Cardiac fibroblast (primary cell): ENCODE measurements at regions not wholly inside any gene's neighbourhood (a gene's known extent, or its start where the extent isn't known, plus 50 kb on each side); places are given as distances from the start of the nearest gene placed in this dataset.

Experiments
- DNase-seq, 2 donors: peaks; one replicate each; pipeline versions ENCODE4 v3.0.0 to v3.0.0-alpha.2; 2010; ENCODE audit warnings: low read depth in 2 of 2
- H3K4me3 ChIP-seq, 2 donors: replicated peaks in 1 of 2; 1 replicate in 1 of 2; 2 replicates in 1 of 2; pipeline ENCODE4 v1.5.1; 2011; ENCODE audit warnings: low read depth in 2 of 2, low read length in 2 of 2, mild to moderate bottlenecking in 2 of 2, moderate library complexity in 1 of 2
- TF ChIP-seq, protein P1 (sequence below): IDR thresholded peaks from one replicate; pipeline ENCODE4 v1.5.1; 2011; ENCODE audit warnings: low read depth, mild to moderate bottlenecking, low read length, inconsistent platforms

DNA sequence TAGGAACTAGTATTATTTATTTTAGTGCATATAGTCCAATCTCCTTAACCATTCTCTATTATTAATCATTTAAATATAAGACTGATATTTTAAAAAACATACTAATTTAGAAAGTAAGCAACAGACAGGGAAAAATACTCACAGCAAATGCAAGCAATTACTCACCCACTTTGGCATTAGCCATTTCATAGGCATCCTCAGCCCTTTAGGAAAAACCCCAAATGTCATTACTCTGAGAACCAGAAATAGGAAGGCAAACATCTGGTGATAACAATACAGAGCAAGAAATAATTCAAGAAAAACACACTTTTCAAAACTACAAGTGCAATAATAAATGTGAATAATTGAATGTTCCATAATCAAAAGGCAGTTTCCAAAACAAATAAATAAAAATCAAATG, 545.1 kb downstream of the PLPP3 start:
- peak; percentile 67 to 79 for DNase-seq
- no peak overlapping the region for H3K4me3 ChIP-seq
- TF ChIP-seq, protein P1, sequence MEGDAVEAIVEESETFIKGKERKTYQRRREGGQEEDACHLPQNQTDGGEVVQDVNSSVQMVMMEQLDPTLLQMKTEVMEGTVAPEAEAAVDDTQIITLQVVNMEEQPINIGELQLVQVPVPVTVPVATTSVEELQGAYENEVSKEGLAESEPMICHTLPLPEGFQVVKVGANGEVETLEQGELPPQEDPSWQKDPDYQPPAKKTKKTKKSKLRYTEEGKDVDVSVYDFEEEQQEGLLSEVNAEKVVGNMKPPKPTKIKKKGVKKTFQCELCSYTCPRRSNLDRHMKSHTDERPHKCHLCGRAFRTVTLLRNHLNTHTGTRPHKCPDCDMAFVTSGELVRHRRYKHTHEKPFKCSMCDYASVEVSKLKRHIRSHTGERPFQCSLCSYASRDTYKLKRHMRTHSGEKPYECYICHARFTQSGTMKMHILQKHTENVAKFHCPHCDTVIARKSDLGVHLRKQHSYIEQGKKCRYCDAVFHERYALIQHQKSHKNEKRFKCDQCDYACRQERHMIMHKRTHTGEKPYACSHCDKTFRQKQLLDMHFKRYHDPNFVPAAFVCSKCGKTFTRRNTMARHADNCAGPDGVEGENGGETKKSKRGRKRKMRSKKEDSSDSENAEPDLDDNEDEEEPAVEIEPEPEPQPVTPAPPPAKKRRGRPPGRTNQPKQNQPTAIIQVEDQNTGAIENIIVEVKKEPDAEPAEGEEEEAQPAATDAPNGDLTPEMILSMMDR = no peak

DNA sequence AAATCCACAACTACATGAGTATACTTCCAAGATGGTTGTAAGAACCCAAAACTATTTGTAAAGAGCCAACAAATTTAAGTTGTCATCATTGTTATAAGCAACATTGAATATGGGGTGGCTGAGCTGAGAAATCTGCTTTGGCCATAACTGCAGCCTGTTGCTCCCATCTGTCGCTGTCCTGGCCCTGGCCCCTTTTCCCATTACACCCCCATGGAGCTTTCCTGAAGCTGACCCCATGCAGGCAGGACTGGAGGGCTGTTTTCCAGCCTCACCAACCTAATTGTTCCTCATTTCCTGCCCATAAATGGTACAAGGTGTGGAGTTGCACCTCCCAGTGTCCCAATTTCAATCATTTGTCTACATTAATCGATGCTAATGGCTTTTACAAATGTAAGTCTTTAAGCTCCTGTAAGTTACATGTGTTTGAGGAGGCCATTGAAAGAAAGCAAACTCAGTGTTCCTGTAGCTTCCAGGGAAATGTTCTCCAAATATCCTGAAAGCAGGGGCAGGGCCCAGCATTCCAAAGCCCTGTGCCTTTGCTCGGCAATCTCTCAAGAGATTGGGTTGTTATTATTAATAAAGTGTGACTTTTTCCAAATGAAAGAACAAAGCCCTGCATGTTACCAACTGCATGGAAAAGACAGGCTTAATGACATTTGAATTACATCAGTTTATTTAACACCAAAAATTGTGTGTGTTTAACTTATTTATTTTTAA, 545.9 kb downstream of the PLPP3 start:
- no peak for DNase-seq
- TF ChIP-seq, protein P1 = no peak
- no peak overlapping the region for H3K4me3 ChIP-seq

DNA sequence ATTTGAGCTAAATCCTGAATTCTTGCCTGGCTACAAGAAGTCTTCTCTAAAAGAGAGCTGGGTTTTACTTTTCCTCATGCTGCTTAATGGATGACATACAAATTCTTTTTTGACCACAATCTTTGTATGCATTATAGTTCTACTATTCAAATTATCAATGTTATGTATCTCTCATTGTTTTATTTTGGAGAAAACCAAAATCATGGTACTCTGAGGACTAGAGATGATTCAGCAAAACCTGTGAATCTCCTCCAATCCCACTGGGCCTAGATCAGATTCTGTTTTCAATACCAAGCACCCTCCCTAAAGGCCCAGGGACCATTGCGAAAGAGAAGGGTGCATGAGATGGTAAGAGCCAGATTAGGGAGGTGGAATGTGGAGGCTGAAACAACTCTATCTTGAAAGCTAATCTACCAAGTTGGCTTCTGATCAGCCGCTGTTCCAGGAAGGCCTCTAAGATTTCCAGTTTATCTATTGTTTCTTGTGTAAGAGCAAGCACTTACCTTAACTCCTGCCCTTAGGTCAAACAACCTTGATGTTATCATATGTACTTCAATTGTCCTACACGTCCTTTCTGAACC, 547.2 kb downstream of the PLPP3 start:
- no peak overlapping the region for H3K4me3 ChIP-seq
- TF ChIP-seq, protein P1 = no peak
- DNase-seq = peak in 1 of 2 donors; percentile 25

DNA sequence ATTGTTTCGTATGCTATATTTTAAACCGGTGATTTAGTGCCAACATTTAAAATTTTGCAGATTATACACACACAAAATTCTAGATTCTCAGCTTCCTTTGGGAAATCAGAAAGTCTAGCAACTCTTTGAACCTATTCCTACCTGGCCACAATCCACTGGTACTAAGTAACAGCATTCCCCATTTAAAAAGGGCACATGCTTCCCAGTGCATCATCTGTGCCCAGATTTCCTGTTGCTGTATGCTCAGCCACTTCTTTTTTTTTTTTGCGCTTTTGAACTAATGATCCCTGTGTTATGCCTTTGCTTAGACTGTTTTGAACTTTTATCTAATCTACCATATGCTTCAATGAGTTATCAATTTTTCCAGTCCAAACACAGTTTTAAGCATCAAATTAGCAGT, 548.4 kb downstream of the PLPP3 start:
- H3K4me3 ChIP-seq = no peak overlapping the region
- no peak for DNase-seq
- TF ChIP-seq, protein P1 = no peak

DNA sequence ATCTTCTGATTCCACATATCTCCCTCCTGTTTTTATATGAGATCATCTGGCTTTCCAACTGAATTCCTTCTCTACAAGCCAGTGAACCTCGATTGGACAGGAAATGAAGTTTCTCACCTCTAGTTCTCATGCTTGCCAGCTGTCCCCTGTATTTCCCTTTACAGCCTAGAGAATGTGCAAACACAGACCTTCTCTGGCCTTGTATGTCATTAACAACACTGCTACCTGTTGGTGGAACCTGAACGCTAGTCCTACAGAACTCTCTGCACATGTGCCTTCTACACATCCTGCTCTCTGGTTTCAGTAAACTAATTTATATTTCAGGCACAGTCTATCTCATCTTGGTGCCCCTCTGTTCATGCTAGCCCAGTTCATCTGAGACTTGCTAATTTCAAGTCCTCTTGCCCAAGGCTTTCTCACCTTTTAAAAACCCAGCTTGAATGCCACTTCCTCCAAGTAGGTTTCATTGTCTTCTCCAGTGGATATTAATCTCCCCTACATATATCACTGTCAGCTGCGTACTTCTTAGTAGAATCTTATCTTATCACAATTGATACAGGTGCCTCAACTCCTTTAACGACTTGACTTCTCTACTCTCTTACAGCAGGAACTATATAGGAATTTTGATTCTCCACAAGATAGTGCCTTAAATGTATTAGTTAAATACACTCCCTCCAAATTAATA, 549.9 kb downstream of the PLPP3 start:
- TF ChIP-seq, protein P1 = no peak
- no peak for DNase-seq

DNA sequence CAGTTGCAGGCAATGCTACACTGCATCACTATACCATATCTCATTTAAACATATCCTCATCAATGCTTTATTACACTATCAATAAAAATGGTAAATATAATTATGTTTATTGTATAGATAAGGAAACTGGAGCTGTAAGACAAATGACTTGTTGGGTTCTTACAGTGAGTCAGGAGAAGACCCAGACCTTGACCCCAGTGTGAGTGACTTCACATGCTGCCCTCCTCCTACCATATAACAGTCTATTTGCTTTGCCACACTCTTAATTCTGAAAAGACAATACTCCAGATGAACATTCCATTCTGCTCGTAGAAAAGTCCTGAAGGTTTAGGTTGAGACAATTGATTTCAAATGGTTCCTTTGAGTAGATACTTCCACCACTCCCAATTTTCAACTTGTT, 550.5 kb downstream of the PLPP3 start:
- no peak for DNase-seq
- no peak overlapping the region for H3K4me3 ChIP-seq
- TF ChIP-seq, protein P1 = no peak

More for the DNA sequence above, 549.9 kb downstream of the PLPP3 start:
- no peak overlapping the region for H3K4me3 ChIP-seq
